ENCODE measurements at regions not wholly inside any gene's neighbourhood (a gene's known extent, or its start where the extent isn't known, plus 50 kb on each side); places are given as distances from the start of the nearest gene placed in this dataset.

DNA sequence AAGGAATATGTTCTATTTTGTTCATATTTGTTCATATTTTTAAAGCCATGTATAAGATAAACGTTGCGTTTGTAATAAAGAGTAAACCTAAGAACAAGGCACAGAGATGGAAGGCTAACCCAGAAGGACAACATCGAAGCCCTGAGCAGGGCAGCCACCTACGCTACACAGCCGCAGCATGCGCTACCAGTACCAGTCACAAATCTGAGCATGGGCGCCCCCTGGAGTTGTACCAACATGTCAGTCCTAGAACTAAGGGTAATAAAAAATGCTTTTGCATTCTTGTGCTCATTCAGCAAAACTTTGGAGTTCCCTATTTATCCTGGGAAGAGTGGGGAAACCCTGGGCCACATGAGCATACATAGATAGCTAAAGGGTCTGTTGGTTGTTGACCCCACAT, 70.6 kb downstream of the PLEKHG1 start:
- DNase-seq (ENCODE audit: low spot score), result no peak
- Histone ChIP-seq H3K9me2 (ENCODE audit: insufficient read depth) (no peaks in the 10 kb centered on the region), H3K79me2 (replicated peaks; ENCODE audit: insufficient read depth) (no peaks in the 10 kb centered on the region), H3K27me3 (ENCODE audit: insufficient read depth) (no peaks in the 10 kb centered on the region), H3K4me2 (no peak overlapping the region), H3K36me3 (ENCODE audit: insufficient read depth) (no peaks in the 10 kb centered on the region), H3K27ac (ENCODE audit: low read depth) (no peak overlapping the region), H4K20me1 (replicated peaks; ENCODE audit: insufficient read depth) (no peaks in the 10 kb centered on the region), H3K4me1 (ENCODE audit: insufficient read depth) (no peaks in the 10 kb centered on the region), H2AFZ (no peak overlapping the region), H3K4me3 (no peak overlapping the region), H3F3A (replicated peaks; ENCODE audit: low read depth) (no peaks in the 10 kb centered on the region)
- Mint-ChIP-seq H3K36me3 (ENCODE audit: low read depth) (no peaks in the 10 kb centered on the region), H3K4me1 (peaks cover 7% of the 10 kb centered on the region), H3K9me3 (no peaks in the 10 kb centered on the region), H3K4me3 (no peak overlapping the region), H3K27ac (no peak overlapping the region), H3K27me3 (ENCODE audit: insufficient read depth, low read depth, poor library complexity) (no peaks in the 10 kb centered on the region)
- ATAC-seq, result no peak
- TF ChIP-seq EZH2 (IDR thresholded peaks at IDR 0.05; ENCODE audit: low read depth, unreplicated experiment), result no peak
- TF ChIP-seq, protein P1, sequence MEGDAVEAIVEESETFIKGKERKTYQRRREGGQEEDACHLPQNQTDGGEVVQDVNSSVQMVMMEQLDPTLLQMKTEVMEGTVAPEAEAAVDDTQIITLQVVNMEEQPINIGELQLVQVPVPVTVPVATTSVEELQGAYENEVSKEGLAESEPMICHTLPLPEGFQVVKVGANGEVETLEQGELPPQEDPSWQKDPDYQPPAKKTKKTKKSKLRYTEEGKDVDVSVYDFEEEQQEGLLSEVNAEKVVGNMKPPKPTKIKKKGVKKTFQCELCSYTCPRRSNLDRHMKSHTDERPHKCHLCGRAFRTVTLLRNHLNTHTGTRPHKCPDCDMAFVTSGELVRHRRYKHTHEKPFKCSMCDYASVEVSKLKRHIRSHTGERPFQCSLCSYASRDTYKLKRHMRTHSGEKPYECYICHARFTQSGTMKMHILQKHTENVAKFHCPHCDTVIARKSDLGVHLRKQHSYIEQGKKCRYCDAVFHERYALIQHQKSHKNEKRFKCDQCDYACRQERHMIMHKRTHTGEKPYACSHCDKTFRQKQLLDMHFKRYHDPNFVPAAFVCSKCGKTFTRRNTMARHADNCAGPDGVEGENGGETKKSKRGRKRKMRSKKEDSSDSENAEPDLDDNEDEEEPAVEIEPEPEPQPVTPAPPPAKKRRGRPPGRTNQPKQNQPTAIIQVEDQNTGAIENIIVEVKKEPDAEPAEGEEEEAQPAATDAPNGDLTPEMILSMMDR (conservative IDR thresholded peaks at IDR 0.05; ENCODE audit: low read depth in 2 of 2), result peak; percentile 50

DNA sequence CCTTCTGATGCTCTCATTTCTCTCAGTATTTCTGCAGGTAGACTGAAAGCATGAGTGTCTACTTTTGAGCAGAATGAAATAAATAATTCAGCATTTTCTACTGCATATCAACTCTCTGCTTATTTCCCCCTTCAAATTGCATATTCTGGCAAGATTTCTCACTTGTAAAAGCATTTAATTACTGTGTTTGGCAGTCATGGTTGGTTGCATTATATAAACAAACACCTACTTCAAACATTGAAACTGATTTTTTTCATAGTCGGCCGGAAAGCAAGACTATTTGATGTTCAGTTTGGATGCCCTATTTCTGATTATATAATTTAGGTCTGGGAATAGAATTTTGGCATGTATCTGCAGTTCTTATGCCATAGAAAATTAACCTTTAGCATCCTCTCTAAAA, 73.1 kb downstream of the PLEKHG1 start:
- no peak overlapping the region for H3K27ac ChIP-seq (ENCODE audit: low read depth)
- no peak for TF ChIP-seq EZH2phosphoT487 (IDR thresholded peaks at IDR 0.05; ENCODE audit: unreplicated experiment)
- no peak for TF ChIP-seq ZNF114 (CRISPR knock-in tag; IDR thresholded peaks at IDR 0.05)
- TF ChIP-seq, protein P1 (conservative IDR thresholded peaks at IDR 0.05; ENCODE audit: low read depth in 2 of 2), result no peak
- no peak for TF ChIP-seq ZNF331 (CRISPR knock-in tag; IDR thresholded peaks at IDR 0.05; ENCODE audit: low read depth)
- TF ChIP-seq, protein P2, sequence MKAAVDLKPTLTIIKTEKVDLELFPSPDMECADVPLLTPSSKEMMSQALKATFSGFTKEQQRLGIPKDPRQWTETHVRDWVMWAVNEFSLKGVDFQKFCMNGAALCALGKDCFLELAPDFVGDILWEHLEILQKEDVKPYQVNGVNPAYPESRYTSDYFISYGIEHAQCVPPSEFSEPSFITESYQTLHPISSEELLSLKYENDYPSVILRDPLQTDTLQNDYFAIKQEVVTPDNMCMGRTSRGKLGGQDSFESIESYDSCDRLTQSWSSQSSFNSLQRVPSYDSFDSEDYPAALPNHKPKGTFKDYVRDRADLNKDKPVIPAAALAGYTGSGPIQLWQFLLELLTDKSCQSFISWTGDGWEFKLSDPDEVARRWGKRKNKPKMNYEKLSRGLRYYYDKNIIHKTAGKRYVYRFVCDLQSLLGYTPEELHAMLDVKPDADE (IDR thresholded peaks at IDR 0.05), result no peak
- no peak for TF ChIP-seq STAT1 (IDR thresholded peaks at IDR 0.05; ENCODE audit: unreplicated experiment)
- TF ChIP-seq EZH2 (IDR thresholded peaks at IDR 0.05; ENCODE audit: low read depth, unreplicated experiment), result no peak
- no peak for TF ChIP-seq CREB1 (CRISPR knock-in tag; IDR thresholded peaks at IDR 0.05; ENCODE audit: low read depth)
- TF ChIP-seq JUNB (IDR thresholded peaks at IDR 0.05; ENCODE audit: unreplicated experiment), result no peak
- ATAC-seq (no peak), DNase-seq (ENCODE audit: low spot score) (no peak)
- H3K4me1 ChIP-seq (ENCODE audit: insufficient read depth), result no peaks in the 10 kb centered on the region
- Mint-ChIP-seq H3K4me3 (no peak overlapping the region), H3K27ac (no peak overlapping the region), H3K36me3 (ENCODE audit: low read depth) (no peaks in the 10 kb centered on the region), H3K9me3 (no peaks in the 10 kb centered on the region), H3K4me1 (peaks cover 7% of the 10 kb centered on the region), H3K27me3 (ENCODE audit: insufficient read depth, low read depth, poor library complexity) (peaks cover 1% of the 10 kb centered on the region)
- no peaks in the 10 kb centered on the region for H3K79me2 ChIP-seq (replicated peaks; ENCODE audit: insufficient read depth)
- H3F3A ChIP-seq (replicated peaks; ENCODE audit: low read depth), result no peaks in the 10 kb centered on the region
- no peaks in the 10 kb centered on the region for H3K27me3 ChIP-seq (ENCODE audit: insufficient read depth)
- H3K9me2 ChIP-seq (ENCODE audit: insufficient read depth), result no peaks in the 10 kb centered on the region
- H4K20me1 ChIP-seq (replicated peaks; ENCODE audit: insufficient read depth), result no peaks in the 10 kb centered on the region
- H3K4me3 ChIP-seq, result no peak overlapping the region
- H3K4me2 ChIP-seq, result no peak overlapping the region
- no peaks in the 10 kb centered on the region for H3K36me3 ChIP-seq (ENCODE audit: insufficient read depth)
- no peak overlapping the region for H2AFZ ChIP-seq
